Hippocampal formation (tissue), 2 donors: ENCODE measurements at regions not wholly inside any gene's neighbourhood (a gene's known extent, or its start where the extent isn't known, plus 50 kb on each side); places are given as distances from the start of the nearest gene placed in this dataset.

ENCODE experiments used
- DNase-seq, 2 donors: peaks; one replicate each; lab custom pipeline; 2025; lab: John Stamatoyannopoulos, UW

DNA sequence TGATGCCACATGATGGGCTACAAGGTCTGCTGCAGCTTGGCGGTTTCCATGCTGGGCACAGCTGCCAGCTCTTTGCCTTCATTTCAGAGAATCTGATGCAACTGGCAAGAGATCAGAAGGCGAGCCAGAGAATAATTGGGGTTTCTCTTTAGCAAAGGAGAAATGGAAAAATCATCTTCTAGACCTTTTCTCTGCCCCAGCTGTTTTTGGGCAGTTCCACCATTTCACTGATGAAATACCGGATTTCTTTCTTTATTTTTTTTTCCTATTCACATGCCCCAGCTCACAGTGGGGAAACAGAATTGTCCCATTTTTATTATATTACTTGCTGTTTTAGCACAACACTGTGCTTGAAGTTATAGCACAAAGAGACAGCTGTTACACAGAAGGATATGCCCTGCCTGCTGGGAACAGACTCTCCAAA is 439.3 kb upstream of the GOT2 start:
- DNase-seq = no peak

DNA sequence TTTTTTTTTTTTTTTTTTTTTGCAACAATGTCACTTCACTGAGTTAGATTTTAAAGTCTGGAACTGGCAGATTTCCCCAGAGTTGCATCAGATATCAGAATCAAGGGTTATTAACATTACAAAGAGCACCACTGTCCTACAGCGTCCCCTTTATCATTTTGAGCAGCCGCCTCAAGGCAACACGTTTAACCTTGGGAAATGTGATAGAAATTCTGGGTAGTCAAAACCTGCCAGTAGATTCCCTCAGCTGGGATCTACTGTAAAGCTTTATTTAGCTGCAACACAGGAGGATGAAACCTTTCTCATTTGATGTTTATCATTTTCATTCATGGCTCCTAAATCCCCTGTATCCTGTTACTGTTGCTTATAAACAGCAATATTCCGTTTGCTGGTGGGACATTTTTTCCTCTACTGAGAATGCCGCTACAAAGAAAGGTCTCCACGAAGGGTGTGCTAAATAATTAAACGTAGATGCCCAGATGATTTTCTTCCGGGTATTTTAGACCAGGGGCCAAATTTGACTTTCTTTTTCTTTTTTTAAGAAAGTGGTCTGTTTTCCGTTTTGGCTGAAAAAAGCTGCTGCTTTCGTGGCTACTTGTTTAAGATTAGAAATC is 436.1 kb upstream of the GOT2 start:
- no peak for DNase-seq

DNA sequence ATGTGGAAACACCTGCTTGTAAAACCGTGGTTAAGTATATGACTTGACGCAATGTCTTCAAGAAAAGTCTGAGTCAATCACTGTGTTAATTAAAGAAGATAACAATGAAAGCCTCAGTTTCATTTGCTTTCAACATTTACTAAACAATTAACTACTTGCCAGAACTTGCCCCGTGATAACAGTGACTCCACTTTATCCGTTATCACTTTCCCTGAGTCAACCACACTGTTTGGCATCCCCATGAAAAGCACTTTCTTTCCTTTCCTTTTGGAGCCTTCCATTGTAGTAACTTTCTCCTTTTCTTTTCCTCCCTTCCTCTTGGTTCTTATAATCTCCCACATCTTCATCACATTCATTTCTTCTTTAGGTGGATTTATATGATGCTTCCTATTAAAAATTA is 435.1 kb upstream of the GOT2 start:
- no peak for DNase-seq

DNA sequence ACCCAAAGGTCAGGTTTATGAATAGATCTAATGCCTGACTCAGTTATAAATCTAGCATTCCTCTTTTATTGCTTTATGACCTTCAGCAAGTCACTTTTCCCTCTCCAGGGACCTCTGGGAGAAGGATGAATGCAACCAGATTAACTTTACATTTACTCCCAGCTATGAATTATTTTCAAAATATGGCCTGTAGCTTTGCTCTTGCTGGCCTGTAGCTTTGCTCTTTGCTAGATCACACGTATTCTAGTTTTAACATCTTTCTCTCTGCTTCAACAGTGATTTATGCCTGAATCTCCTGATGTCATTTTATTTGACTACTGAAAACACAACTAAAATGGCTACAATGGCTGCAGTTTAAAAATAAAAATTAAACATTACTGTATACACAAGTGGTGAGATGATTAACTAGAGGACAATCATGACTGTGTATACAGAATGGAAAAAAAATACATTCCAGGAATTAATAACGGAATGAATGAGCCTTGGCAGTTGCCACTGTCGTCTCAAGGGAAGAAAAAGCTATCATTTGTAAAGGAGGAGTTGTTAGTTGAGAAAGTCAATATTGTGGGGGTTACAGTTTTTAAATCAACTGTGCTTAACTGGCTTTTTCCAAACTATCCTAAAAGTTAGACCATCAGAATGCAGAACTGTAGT is 434.5 kb upstream of the GOT2 start:
- no peak for DNase-seq

DNA sequence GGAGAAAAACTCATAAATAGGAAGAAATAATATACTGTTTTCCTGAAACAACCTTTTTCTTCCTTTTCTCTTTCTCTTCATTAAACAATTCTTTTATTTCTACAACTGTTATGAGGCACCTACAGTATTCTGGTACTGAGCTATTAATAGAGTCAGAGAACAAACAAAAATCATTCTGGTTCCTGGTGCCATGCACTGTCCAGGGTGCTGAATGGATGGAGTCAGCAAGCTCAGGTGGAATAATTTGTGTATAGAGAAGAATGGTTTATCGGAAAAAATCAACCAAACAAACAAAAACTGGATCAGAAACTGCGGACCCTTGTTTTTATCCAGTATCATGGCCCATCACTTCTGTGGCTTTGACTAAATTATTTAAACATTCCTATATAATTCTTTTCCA is 430.3 kb upstream of the GOT2 start:
- no peak for DNase-seq

DNA sequence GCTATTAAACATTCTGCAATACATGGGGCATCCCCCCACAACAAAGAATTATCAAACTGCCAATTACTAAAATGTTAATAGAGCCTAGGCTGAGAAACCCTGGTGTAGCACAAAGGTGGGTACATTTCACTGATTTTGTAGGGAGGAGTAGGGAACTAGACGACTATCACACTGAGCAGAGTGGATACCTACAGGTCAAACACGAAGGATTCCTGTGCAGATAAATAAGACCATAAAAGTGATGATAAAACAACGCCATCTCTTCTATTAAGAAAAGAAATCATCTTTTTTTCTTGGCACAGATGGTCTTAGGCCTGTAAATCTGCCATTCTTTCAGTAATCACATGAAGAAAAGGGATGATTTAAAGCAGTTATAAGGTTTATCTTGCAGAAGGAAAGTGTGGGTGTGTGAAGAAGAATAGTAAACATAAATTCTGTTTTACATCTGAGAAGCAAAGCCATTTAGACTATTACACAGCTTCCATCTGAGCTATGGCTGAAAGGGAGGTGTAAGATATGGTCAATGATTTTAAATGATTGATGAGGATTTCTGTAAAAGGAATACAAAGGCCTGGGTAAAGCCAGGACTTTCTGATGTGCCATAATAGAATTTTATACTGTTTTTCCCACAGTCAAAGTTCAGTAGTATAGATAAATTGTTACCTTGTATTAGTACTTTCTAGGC is 429.4 kb upstream of the GOT2 start:
- no peak for DNase-seq

DNA sequence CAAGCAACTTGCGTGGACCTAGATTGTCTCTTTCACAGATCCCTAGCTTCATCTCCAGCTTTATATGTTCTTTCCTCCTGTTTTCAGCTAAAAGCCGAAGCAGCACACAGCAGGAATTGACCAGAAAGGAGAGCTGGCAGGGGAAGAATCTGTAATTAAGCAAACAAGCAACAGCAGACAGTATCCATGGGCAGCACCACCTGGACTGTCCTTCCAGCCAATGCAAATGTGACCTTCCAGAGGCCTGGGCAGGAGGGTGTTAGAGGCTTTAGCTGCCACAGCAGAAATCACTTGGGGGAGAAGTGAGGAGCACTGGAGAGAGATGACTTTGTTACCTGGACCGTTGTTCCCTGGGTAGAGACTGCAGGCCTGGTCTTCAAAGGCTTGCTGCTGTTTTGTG is 427.6 kb upstream of the GOT2 start:
- DNase-seq = no peak

DNA sequence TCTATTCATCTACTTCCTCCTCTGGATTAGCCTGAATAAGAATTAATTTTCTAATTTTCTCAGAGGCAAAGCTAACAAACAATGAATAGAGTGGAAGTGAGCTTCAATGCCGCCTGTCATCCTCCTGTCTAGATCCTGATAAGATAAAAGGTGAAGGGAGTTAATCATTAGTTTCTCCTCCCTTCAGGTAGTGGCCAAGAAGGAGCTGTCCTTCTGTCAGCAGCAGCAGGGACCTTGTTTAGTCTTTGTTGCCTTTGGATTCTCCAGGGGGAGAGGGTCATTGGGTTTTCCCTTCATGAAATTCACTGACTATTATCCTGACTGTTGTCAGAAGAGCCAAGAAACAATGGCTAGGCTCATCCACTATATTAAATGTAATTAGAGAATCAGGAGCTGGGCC is 420.2 kb upstream of the GOT2 start:
- no peak for DNase-seq

DNA sequence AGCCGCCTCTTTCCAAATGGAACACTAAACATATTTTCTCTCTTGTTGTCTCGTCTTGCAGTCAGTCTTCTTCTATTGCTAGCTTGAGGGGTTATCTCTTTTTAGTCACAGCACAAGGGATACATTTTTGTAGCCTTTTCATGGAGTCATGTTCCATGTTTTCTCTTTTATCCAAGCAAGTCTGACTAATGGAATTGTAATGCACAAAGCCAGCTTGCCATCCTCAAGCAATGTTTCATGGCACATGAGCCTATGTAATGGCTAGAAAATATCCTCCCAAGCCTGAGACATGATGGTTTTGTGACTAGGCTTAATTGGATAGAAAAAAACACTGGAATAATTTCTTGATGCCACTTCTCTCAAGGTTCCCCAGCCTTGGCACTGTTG is 414.6 kb upstream of the GOT2 start:
- no peak for DNase-seq

DNA sequence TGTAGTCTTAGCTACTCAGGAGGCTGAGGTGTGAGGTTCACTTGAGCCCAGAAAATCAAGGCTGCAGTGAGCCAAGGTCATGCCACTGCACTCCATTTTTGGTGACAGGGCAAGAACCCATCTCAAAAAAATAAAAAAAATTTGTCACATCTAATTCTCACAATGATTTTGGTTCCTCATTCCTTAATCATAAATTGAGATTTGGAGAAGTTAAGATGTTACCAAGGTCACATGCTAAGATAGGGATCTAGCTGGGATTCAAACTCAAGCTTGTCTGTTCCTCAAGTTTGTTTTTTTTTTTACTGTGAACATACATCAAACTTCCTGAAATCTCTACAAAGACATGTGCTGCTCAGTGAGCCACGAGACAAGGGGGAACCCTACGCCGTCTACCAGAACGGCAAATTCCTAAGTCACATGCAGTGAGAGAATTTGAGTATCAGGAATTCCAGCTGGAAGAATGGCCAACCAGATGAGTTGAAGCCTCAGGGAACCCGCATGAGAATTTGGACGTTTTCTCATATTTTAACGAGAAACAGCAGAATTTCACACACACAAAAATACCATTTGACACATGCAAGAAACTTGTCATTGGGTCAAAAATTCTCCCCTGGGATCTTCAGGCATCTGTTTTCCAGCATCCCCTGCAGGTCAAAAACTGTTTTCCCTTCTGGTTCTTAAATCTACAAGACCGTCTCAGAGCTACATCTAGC is 414.1 kb upstream of the GOT2 start:
- DNase-seq = no peak

DNA sequence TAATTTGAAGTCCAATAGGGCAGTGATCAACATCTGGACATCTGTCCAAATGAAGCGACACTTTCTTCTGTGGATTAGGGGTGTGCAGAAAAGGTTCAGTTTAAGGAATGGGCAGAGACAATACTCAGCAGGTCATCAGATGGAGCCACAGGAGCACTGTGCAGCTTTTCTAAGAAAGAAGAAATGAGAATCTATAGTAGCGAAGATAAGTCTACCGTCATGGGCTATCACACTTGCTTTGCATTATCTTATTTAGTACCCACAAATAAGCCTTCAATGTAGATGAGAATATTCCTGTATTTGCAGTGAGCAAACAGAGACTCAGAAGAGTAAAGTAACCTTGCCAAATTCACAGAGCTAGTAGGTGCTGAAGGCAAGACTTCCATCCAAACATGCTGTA is 412.0 kb upstream of the GOT2 start:
- no peak for DNase-seq

DNA sequence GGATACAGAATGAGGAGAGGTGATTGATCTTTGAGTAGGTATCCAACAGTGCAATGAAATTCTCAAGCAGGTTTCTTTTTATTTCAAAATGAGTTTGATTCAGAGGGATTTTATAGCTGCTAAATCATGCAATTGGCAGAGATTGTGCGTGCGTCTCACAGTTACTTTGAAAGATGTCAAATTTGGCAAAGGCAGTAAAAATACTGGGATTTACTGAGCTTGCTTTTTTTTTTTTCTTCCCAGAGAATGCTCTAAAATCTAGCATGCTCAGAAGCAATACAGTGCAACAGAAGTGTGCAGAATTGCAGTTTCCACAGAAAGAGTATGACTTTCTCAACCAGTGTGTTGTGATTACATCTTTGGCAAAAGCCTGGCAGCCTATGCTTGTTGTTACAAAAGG is 410.7 kb upstream of the GOT2 start:
- peak; percentile 0 to 17 for DNase-seq

DNA sequence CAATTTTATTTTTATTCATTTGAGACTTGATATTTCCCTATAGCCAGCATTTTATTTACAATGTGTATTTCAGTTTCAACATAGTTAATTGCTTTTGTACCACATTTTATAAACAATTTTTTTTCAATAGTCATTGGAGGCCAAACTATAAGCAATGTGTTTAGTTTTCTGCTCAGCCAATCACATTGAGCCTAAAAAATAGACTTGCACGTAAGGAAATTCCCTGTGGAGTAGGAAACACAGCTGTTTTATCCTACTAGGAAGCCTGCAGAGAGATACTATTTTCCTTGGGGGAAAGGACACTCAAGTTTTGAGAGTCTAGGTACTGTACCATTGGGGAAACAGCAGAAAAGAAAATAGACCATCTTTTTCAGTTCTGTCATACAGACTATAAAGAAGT is 410.2 kb upstream of the GOT2 start:
- DNase-seq = no peak

DNA sequence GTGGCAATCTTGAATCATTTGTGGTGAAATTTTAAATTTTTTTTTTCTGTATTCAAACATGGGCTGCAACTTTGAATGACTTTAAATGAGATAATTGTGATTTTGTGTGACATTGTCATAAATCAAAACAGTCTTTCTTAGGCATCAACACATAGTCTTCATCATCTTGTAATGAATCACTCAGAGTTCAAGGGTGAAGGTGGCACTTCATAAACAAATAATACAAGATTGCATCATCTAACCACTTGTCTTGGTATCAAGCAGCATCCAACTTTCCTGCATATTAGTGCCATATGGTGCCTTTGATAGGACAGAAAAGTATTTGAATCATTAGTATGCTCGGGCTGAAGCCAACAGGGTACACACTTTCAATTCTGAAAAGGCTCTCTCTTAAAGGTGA is 392.4 kb upstream of the GOT2 start:
- DNase-seq = no peak

DNA sequence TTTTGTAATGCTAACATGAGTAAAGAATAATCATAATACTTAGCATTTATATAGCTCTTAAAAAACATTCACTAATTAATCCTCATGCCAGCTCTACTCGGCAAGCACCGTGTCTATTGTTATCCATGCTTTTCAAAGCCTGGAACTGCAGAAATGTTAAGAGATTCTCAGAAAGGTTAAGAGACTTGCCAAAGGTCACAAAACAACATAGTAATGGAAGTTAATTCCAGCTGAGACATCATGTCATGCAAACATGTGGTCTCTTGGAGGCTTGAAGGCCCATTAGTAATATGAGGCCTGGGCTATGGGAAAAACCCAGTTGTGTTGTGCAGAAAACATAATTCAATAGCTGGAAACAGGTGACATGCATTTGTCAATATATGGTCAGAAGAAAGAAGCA is 389.9 kb upstream of the GOT2 start:
- no peak for DNase-seq

DNA sequence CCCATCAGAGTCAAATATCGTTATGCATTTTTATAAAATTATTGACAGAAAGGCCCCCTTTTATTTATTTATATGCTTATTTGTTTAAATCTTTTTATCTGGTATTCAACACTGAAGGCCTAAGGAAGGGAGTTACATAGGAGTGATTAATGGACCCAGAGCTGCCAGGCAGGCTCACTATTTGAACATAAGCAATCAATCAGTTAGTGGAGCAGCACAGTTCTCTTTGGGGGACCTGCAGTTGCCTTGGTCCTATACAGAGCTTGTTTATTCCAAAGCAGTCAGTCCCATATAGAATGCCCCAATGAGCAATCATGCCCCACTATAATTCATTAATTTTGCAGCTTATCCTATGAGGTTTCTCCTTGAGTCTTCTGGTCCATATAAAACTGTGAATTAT is 389.4 kb upstream of the GOT2 start:
- DNase-seq = no peak

DNA sequence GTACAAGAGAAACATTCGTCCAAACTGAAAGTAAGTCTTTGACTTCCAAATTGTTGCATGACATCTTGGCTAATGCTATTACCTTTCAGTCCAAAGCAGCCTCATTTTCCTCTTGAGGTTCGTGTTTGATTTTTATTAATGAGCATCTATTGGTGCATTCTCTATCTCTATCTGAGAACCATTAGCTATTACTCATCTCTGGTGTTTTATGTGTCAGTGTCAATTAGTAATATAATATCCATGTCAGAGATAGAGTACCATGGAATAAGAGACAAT is 388.1 kb upstream of the GOT2 start:
- no peak for DNase-seq

DNA sequence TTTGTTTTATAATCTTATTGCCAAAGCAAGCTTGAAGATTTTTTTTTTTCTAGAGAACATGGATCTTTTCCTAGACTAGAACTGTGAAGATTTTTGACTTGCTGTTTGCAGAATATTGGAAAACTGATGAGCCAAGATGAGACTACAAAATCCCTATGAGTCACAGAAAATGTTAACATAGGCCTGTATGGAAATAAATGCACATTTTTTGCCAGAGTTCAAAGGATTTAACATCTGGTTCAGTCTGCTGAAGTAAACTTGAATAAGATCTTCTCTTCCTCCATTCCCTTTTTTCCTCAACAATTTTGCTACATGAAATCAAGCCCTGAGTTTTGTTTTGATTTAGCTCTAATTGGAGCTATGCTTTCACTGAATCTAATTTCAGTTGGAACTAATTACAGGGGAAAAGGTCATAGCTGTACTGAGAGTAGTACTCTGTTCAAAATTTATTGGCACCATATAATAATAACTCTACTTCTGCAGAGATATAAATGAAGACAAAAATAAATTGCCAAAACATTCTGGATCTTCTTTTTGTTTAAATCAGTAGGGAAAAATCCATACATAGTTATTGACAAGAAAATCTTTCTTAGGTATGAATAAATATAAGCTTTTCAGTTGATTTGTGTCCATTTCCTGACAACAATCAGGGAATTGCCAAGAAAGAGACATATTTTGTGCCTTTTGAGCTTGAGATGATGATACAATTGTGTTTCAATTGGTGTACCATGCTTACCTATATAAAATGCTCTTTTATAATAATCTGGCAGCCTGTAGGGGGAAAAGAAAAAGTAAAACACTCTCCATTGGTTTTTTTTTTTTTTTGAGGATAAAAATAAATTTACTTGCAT is 387.5 kb upstream of the GOT2 start:
- DNase-seq = no peak

DNA sequence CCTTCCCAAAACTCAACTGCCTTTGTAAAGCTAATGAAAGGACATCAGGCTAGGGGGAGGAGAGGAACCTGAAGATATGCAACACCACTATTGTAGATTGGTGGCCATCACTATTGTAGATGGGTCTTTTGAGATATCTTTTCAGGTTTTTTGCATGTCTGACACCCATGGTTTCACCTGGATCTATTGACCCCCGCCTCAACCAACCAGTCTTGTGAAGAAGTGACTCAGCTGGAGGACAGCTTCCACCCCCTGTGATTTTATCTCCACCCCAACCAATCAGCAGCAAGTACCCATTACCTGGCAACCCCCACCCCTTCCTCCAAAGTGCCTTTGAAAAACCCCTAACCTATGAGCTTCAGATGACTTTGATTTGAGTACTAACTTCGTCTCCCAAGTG is 382.6 kb upstream of the GOT2 start:
- DNase-seq = no peak

DNA sequence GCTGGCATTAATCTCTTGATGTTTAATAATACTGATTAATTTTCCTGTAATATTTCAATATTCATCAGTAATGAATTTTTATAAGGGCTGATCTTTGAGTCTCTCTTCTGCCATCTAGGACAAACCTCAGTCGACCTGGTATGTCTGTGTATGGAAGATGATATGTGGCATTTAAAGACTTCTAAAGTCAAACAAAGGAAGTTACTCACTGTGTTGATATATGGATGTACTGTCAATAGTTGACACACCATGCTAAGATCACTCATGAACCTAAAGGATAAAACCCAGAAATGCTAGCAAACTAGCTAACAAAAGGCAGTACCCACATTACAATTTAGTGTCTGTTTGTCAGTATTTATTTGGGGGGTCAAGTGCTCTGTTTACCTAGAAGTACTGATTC is 380.7 kb upstream of the GOT2 start:
- DNase-seq = no peak

DNA sequence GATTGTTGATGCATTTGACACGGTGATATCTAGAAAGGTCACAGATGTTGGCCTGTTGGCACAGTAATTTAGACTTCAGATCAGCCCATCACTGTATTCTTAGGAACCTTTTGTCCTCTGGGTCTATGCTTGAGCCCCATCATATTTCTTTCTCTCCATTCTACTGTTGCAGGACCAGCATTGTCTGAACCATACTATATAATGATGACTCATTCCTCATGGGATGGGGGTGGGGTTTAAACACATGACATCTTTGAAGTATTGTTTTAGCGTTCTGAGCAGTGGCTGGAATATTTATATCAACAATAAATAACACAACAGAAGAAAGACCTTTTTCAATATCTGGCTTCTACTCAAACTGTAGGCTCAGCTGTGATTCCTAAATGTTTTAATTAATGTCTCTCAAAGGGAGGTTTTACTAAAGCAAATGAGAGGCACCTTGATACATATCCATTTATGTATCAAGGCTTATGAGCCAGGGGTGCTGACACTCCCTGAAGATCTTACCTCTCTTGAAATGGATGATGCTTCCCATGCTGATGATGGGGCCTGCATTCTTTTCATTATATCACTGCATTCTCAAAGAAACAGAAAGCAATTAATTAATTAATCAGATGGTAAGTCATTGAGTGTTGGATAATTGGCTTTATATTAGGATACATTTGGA is 379.0 kb upstream of the GOT2 start:
- DNase-seq = no peak

DNA sequence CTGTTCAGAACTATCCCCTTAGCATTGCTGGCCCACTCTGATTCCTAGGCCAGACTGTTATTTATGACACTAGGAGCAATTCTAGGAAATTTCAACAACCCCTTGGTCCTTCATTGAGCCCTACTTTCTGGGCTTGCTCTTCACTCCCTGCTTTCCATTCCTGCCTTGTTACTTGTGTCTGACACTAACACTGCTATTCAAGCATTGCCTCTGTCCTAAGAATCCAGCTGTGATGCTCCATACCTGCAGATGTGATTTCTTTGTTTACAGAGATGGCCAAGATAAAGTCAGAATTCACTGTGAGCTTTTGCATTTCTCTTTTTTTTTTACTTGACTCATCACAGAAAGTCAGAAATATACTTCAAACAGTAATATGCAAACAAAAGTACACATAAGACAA is 377.2 kb upstream of the GOT2 start:
- DNase-seq = no peak
